Gastroesophageal sphincter (tissue), 2 donors: ENCODE measurements at regions not wholly inside any gene's neighbourhood (a gene's known extent, or its start where the extent isn't known, plus 50 kb on each side); places are given as distances from the start of the nearest gene placed in this dataset.

Experiments
- EP300 ChIP-seq: sonication (generic); formaldehyde crosslinking; IDR thresholded peaks from one replicate; pipeline ENCODE4 v1.6.1; 2017; ENCODE audit warnings: antibody characterized with exemption, mild to moderate bottlenecking
- POLR2A ChIP-seq, 2 donors: fragments of 450-650 bp; IDR thresholded peaks; one replicate each; pipeline ENCODE4 v1.6.1; 2017; ENCODE audit warnings: antibody characterized with exemption in 2 of 2, mild to moderate bottlenecking in 2 of 2, moderate library complexity in 1 of 2
- POLR2AphosphoS5 ChIP-seq: sonication (generic); formaldehyde crosslinking; IDR thresholded peaks from one replicate; pipeline ENCODE4 v1.6.1; 2017; ENCODE audit warnings: antibody characterized with exemption

DNA sequence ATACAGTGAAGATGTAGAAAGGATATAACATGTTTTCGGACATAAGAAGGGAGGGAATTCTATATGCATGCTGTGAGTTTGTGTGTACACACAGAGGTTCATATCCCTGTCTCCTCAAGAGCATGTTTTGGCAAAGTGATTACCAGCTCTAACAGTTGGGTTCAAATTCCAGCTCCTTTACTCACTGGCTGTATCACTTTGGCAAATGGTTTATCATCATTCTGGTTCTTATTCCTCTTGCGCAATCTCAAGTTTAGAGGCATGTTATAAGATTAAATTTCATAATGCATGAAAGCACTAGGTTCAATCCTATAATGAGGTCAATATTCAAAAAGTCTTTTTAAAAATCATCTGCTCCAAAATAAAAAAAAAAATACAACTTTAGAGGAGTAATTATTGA, 107.7 kb upstream of the LRFN5 start:
- TF ChIP-seq POLR2A (IDR thresholded peaks at IDR 0.05): no peak
- no peak for TF ChIP-seq POLR2AphosphoS5
- TF ChIP-seq EP300: no peak
